Endothelial cell of umbilical vein (primary cell): ENCODE measurements at regions not wholly inside any gene's neighbourhood (a gene's known extent, or its start where the extent isn't known, plus 50 kb on each side); places are given as distances from the start of the nearest gene placed in this dataset.

Experiments
- BruUV-seq: library from RNA; stranded (reverse); fragments of 400-500 nt; replicated peaks from 2 replicates; lab custom pipeline; 2021; lab: Mats Ljungman, UMichigan
- CTCF ChIA-PET: fragments of 300-600, 350-600 bp; sonication (Branson Sonifier 250); formaldehyde crosslinking; loops from one replicate; lab custom pipeline; 2021; ENCODE audit warnings: antibody characterized with exemption, inconsistent platforms; lab: Charles Lee
- POLR2A ChIA-PET: fragments of 300-600, 350-600 bp; sonication (Branson Sonifier 250); formaldehyde crosslinking; loops from one replicate; lab custom pipeline; 2021; ENCODE audit warnings: antibody characterized with exemption, inconsistent platforms; lab: Charles Lee
- DNase-seq: peaks from one replicate; pipeline ENCODE4 v3.0.0-alpha.2; 2011; ENCODE audit warnings: low read depth, low spot score
- FAIRE-seq: peaks from 2 replicates; lab custom pipeline; 2011; peaks lifted over from hg19 to GRCh38; lab: Jason Lieb, UNC
- H2AFZ ChIP-seq: 2 replicates; pipeline ENCODE4 v1.6.0; 2012; ENCODE audit warnings: low read depth, low read length, control low read depth, inconsistent platforms
- H3K27ac ChIP-seq: 2 replicates; pipeline ENCODE4 v1.5.1; 2011; ENCODE audit warnings: low read depth, mild to moderate bottlenecking, control low read depth, low read length, moderate library complexity; ENCODE audit not compliant: insufficient read depth
- H3K27me3 ChIP-seq, 2 experiments: 2 replicates each; pipeline versions ENCODE4 v1.6.0 to v1.6.1; 2011; ENCODE audit warnings: low read length in 2 of 2, mixed read lengths in 1 of 2; ENCODE audit not compliant: control insufficient read depth in 2 of 2, insufficient read depth in 2 of 2
- H3K36me3 ChIP-seq, 2 experiments: 2 replicates in 1 of 2; 3 replicates in 1 of 2; pipeline ENCODE4 v1.5.1; 2011; ENCODE audit warnings: low read length in 2 of 2, mild to moderate bottlenecking in 1 of 2, moderate library complexity in 1 of 2; ENCODE audit not compliant: control insufficient read depth in 2 of 2, insufficient read depth in 2 of 2; ENCODE audit errors: extremely low read depth in 1 of 2
- H3K4me1 ChIP-seq: 3 replicates; pipeline ENCODE4 v1.5.1; 2011; ENCODE audit warnings: mild to moderate bottlenecking, low read length; ENCODE audit not compliant: control insufficient read depth, insufficient read depth; ENCODE audit errors: extremely low read depth
- H3K4me2 ChIP-seq: 2 replicates; pipeline ENCODE4 v1.6.1; 2011; ENCODE audit warnings: low read length, control low read depth, mixed read lengths; ENCODE audit not compliant: insufficient read depth
- H3K4me3 ChIP-seq, 3 experiments: fragments of 200-600 bp in 1 of 3; sonication (generic), shearing (Covaris generic) in 1 of 3; replicated peaks in 1 of 3; 2 replicates each; pipeline ENCODE4 v1.5.1; 2011 to 2016; ENCODE audit warnings: control low read depth in 3 of 3, low read length in 3 of 3, mild to moderate bottlenecking in 2 of 3, inconsistent platforms in 1 of 3, low read depth in 1 of 3, moderate library complexity in 1 of 3; ENCODE audit not compliant: insufficient read depth in 1 of 3
- H3K79me2 ChIP-seq: 2 replicates; pipeline ENCODE4 v1.6.0; 2012; ENCODE audit warnings: low read length, inconsistent platforms; ENCODE audit not compliant: control insufficient read depth, insufficient read depth
- H3K9ac ChIP-seq: replicated peaks from 2 replicates; pipeline ENCODE3; 2011; ENCODE audit warnings: low read length, control low read depth; ENCODE audit not compliant: insufficient read depth; ENCODE audit errors: extremely low read depth
- H3K9me1 ChIP-seq: replicated peaks from 3 replicates; pipeline ENCODE4 v1.6.0; 2011; ENCODE audit warnings: mild to moderate bottlenecking, low read length; ENCODE audit not compliant: control insufficient read depth, insufficient read depth; ENCODE audit errors: extremely low read depth
- H3K9me3 ChIP-seq: replicated peaks from 2 replicates; pipeline ENCODE4 v1.5.1; 2012; ENCODE audit warnings: low read length, inconsistent platforms; ENCODE audit not compliant: control insufficient read depth, insufficient read depth
- H4K20me1 ChIP-seq: replicated peaks from 2 replicates; pipeline ENCODE3; 2011; ENCODE audit warnings: mild to moderate bottlenecking, low read length; ENCODE audit not compliant: control insufficient read depth, insufficient read depth; ENCODE audit errors: extremely low read depth
- EZH2 ChIP-seq: IDR thresholded peaks from 2 replicates; pipeline ENCODE4 v1.6.1; 2012; ENCODE audit warnings: borderline replicate concordance, low read depth, mild to moderate bottlenecking, moderate library complexity, low read length, inconsistent platforms; ENCODE audit not compliant: severe bottlenecking
- FOS ChIP-seq: IDR thresholded peaks from 2 replicates; pipeline ENCODE4 v1.6.1; 2011; ENCODE audit warnings: mild to moderate bottlenecking, low read length, moderate library complexity, borderline replicate concordance; ENCODE audit not compliant: insufficient read depth
- GATA2 ChIP-seq: IDR thresholded peaks from 2 replicates; pipeline ENCODE4 v1.7.0; 2011; ENCODE audit warnings: low read depth, mild to moderate bottlenecking, moderate library complexity, mixed read lengths, low read length; ENCODE audit not compliant: insufficient read length, insufficient read depth
- JUN ChIP-seq: IDR thresholded peaks from 2 replicates; pipeline ENCODE4 v1.6.1; 2011; ENCODE audit warnings: borderline replicate concordance, low read depth; ENCODE audit not compliant: insufficient read length, insufficient read depth
- MYC ChIP-seq: IDR thresholded peaks from one replicate; pipeline ENCODE4 v1.6.1; 2011; ENCODE audit warnings: mild to moderate bottlenecking, low read depth, low read length
- POLR2A ChIP-seq: IDR thresholded peaks from 2 replicates; pipeline ENCODE4 v1.6.1; 2012; ENCODE audit warnings: low read depth, mild to moderate bottlenecking, control low read depth, low read length
- POLR2AphosphoS5 ChIP-seq: IDR thresholded peaks from 2 replicates; pipeline ENCODE4 v1.6.1; 2012; ENCODE audit warnings: low read depth, mild to moderate bottlenecking, control low read depth, low read length, moderate library complexity; ENCODE audit not compliant: insufficient read depth
- dilution Hi-C: fragments of 300-500 bp; cut with MboI; formaldehyde crosslinking; loops from one replicate; pipeline ENCODE4 v1.15.0; 2019; ENCODE audit warnings: low sequenced_read_pairs; ENCODE audit not compliant: extremely low pct_ligation_motif_present
- intact Hi-C: fragments of 100-400 bp; cut with micrococcal nuclease; formaldehyde crosslinking; loops from one replicate; pipeline ENCODE4 v1.10.0; 2022
- TF ChIP-seq, protein P1 (sequence below), 2 donors: IDR thresholded peaks; 1 replicate in 1 of 2; 2 replicates in 1 of 2; pipeline ENCODE4 v1.5.1; 2011; ENCODE audit warnings: low read length in 2 of 2, mild to moderate bottlenecking in 2 of 2, moderate library complexity in 2 of 2, control low read depth in 1 of 2, inconsistent platforms in 1 of 2, low read depth in 1 of 2; ENCODE audit not compliant: insufficient read depth in 1 of 2; ENCODE audit errors: extremely low read depth in 1 of 2
- TF ChIP-seq, protein P2 (sequence below): IDR thresholded peaks from 2 replicates; pipeline ENCODE4 v1.6.1; 2011; ENCODE audit not compliant: insufficient read depth, insufficient read length

DNA sequence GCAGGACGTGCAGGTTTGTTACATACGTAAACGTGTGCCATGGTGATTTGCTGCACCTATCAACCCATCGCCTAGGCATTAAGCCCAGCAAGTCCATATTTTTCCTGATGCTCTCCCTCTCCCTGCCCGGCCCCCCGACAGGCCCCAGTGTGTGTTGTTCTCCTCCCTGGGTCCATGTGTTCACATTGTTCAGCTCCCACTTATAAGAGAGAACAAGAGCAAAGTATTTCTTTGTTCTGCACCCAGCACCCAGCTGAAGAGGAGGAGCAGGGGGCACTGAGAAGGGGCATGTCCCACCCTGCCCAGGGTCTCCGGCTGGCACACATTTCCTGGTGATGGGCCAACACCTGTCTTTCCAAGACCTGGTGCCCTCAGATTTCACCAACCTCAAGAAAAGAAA is 251.1 kb upstream of the ARID1B start:
- Histone ChIP-seq H4K20me1 (no peaks in the 10 kb centered on the region), H3K9ac (no peak overlapping the region), H3K4me1 (no peaks in the 10 kb centered on the region), H2AFZ (no peak overlapping the region), H3K27ac (no peak overlapping the region), H3K9me3 (no peaks in the 10 kb centered on the region), H3K27me3 (no peaks in the 10 kb centered on the region), H3K4me3 (no peak overlapping the region), H3K79me2 (no peaks in the 10 kb centered on the region), H3K36me3 (no peaks in the 10 kb centered on the region), H3K4me2 (no peak overlapping the region), H3K9me1 (no peaks in the 10 kb centered on the region)
- BruUV-seq, result no TSS peak
- ChIA-PET POLR2A (no interaction called here), CTCF (no interaction called here)
- dilution Hi-C loops, result no loop called here
- intact Hi-C loops, result no loop called here
- FAIRE-seq (no peak), DNase-seq (no peak)
- no peak for TF ChIP-seq MYC
- no peak for TF ChIP-seq POLR2AphosphoS5
- TF ChIP-seq POLR2A, result no peak
- TF ChIP-seq EZH2, result no peak
- TF ChIP-seq, protein P1, sequence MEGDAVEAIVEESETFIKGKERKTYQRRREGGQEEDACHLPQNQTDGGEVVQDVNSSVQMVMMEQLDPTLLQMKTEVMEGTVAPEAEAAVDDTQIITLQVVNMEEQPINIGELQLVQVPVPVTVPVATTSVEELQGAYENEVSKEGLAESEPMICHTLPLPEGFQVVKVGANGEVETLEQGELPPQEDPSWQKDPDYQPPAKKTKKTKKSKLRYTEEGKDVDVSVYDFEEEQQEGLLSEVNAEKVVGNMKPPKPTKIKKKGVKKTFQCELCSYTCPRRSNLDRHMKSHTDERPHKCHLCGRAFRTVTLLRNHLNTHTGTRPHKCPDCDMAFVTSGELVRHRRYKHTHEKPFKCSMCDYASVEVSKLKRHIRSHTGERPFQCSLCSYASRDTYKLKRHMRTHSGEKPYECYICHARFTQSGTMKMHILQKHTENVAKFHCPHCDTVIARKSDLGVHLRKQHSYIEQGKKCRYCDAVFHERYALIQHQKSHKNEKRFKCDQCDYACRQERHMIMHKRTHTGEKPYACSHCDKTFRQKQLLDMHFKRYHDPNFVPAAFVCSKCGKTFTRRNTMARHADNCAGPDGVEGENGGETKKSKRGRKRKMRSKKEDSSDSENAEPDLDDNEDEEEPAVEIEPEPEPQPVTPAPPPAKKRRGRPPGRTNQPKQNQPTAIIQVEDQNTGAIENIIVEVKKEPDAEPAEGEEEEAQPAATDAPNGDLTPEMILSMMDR (IDR thresholded peaks at IDR 0.05; ENCODE audit: extremely low read depth in 1 of 2, insufficient read depth in 1 of 2, low read depth in 1 of 2, low read length in 2 of 2), result no peak
- TF ChIP-seq GATA2, result no peak
- no peak for TF ChIP-seq JUN
- TF ChIP-seq, protein P2, sequence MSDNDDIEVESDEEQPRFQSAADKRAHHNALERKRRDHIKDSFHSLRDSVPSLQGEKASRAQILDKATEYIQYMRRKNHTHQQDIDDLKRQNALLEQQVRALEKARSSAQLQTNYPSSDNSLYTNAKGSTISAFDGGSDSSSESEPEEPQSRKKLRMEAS, result no peak
- TF ChIP-seq FOS, result no peak
